Suprapubic skin (tissue), 4 donors: ENCODE measurements at regions not wholly inside any gene's neighbourhood (a gene's known extent, or its start where the extent isn't known, plus 50 kb on each side); places are given as distances from the start of the nearest gene placed in this dataset.
"Not testable (repeated sequence)": the region's sequence is repeated elsewhere in the genome, so short reads cannot be mapped to it uniquely, and the experiment has no call there.

Source experiments
- DNase-seq, 2 donors: peaks; one replicate each; pipeline ENCODE4 v3.0.0-alpha.2; 2019; ENCODE audit warnings: low spot score in 2 of 2
- H3K27ac ChIP-seq: fragments of 200-600 bp; sonication (generic); one replicate; pipeline ENCODE4 v1.5.1; 2019
- H3K27me3 ChIP-seq: fragments of 200-600 bp; sonication (generic); one replicate; pipeline ENCODE4 v1.5.1; 2019
- H3K36me3 ChIP-seq: fragments of 200-600 bp; sonication (generic); one replicate; pipeline ENCODE4 v1.5.1; 2019
- H3K4me1 ChIP-seq: fragments of 200-600 bp; sonication (generic); one replicate; pipeline ENCODE4 v1.5.1; 2019
- H3K4me3 ChIP-seq: fragments of 200-600 bp; sonication (generic); one replicate; pipeline ENCODE4 v1.5.1; 2019; ENCODE audit warnings: mild to moderate bottlenecking
- H3K9me3 ChIP-seq: fragments of 200-600 bp; sonication (generic); one replicate; pipeline ENCODE4 v1.5.1; 2019
- CTCF ChIP-seq, 2 donors: fragments of 200-600 bp in 1 of 2; fragments of 450-650 bp in 1 of 2; sonication (generic) in 1 of 2; IDR thresholded peaks; one replicate each; pipeline ENCODE4 v1.5.1; 2016 to 2019; ENCODE audit warnings: antibody characterized with exemption in 2 of 2, mild to moderate bottlenecking in 1 of 2, moderate library complexity in 1 of 2
- EP300 ChIP-seq: sonication (generic); formaldehyde crosslinking; IDR thresholded peaks from one replicate; pipeline ENCODE4 v1.6.1; 2017; ENCODE audit warnings: antibody characterized with exemption
- POLR2A ChIP-seq, 2 donors: fragments of 450-650 bp; IDR thresholded peaks; one replicate each; pipeline ENCODE4 v1.6.1; 2017; ENCODE audit warnings: antibody characterized with exemption in 2 of 2, mild to moderate bottlenecking in 2 of 2, moderate library complexity in 2 of 2
- POLR2AphosphoS5 ChIP-seq, 3 donors: sonication (generic); formaldehyde crosslinking; IDR thresholded peaks; one replicate each; pipeline ENCODE4 v1.6.1; 2017; ENCODE audit warnings: antibody characterized with exemption in 3 of 3
- WGBS: methylation state at CpG from one replicate; pipeline ENCODE4 v1.1.5; 2018; 5-methylcytosine and 5-hydroxymethylcytosine counted together

GRCh38 chr12:67790660-67791059 lies 142.1 kb downstream of the DYRK2 start:
- no peak overlapping the region for H3K4me3 ChIP-seq
- H3K4me1 ChIP-seq = no peaks in the 10 kb centered on the region
- H3K36me3 ChIP-seq = no peaks in the 10 kb centered on the region
- no peak overlapping the region for H3K27ac ChIP-seq
- H3K9me3 ChIP-seq = no peaks in the 10 kb centered on the region
- WGBS = 82% methylated on average over 2 of the region's 2 CpGs
- DNase-seq = no peak
- TF ChIP-seq CTCF (IDR thresholded peaks at IDR 0.05) = no peak
- no peak for TF ChIP-seq POLR2A (IDR thresholded peaks at IDR 0.05)
- no peak for TF ChIP-seq EP300
- no peak for TF ChIP-seq POLR2AphosphoS5 (IDR thresholded peaks at IDR 0.05)
- H3K27me3 ChIP-seq = no peaks in the 10 kb centered on the region

GRCh38 chr12:67791362-67791761 lies 142.8 kb downstream of the DYRK2 start:
- H3K27ac ChIP-seq, H3K4me1 ChIP-seq, H3K4me3 ChIP-seq, H3K36me3 ChIP-seq, H3K9me3 ChIP-seq, DNase-seq, H3K27me3 ChIP-seq: not testable (repeated sequence)
- WGBS = 96% methylated on average over 3 of the region's 3 CpGs

GRCh38 chr12:67792185-67792584 lies 143.6 kb downstream of the DYRK2 start:
- 93% methylated on average over 12 of the region's 12 CpGs for WGBS
- no peaks in the 10 kb centered on the region for H3K27me3 ChIP-seq
- H3K4me1 ChIP-seq = no peaks in the 10 kb centered on the region
- no peak overlapping the region for H3K27ac ChIP-seq
- no peak for TF ChIP-seq CTCF (IDR thresholded peaks at IDR 0.05)
- no peak for TF ChIP-seq EP300
- TF ChIP-seq POLR2AphosphoS5 (IDR thresholded peaks at IDR 0.05) = no peak
- no peak for TF ChIP-seq POLR2A (IDR thresholded peaks at IDR 0.05)
- no peaks in the 10 kb centered on the region for H3K36me3 ChIP-seq
- no peak overlapping the region for H3K4me3 ChIP-seq
- DNase-seq = no peak
- H3K9me3 ChIP-seq = no peaks in the 10 kb centered on the region

- no peaks in the 10 kb centered on the region for H3K9me3 ChIP-seq
- no peaks in the 10 kb centered on the region for H3K27me3 ChIP-seq
- TF ChIP-seq POLR2A (IDR thresholded peaks at IDR 0.05) (no peak), EP300 (no peak), CTCF (IDR thresholded peaks at IDR 0.05) (no peak), POLR2AphosphoS5 (IDR thresholded peaks at IDR 0.05) (no peak)
- H3K36me3 ChIP-seq = no peaks in the 10 kb centered on the region
- DNase-seq = no peak
- WGBS = 53% methylated on average over 2 of the region's 2 CpGs
- H3K27ac ChIP-seq = no peak overlapping the region
- no peaks in the 10 kb centered on the region for H3K4me1 ChIP-seq
- H3K4me3 ChIP-seq = no peak overlapping the region
Measured at GRCh38 chr12:67794161-67794560, 145.6 kb downstream of the DYRK2 start.

- H3K4me3 ChIP-seq = no peak overlapping the region
- H3K27ac ChIP-seq = no peak overlapping the region
- no peak for TF ChIP-seq EP300
- no peak for TF ChIP-seq POLR2AphosphoS5 (IDR thresholded peaks at IDR 0.05)
- TF ChIP-seq POLR2A (IDR thresholded peaks at IDR 0.05) = no peak
- no peak for TF ChIP-seq CTCF (IDR thresholded peaks at IDR 0.05)
- no peaks in the 10 kb centered on the region for H3K9me3 ChIP-seq
- H3K36me3 ChIP-seq = no peaks in the 10 kb centered on the region
- DNase-seq = no peak
- no peaks in the 10 kb centered on the region for H3K4me1 ChIP-seq
- WGBS = 73% methylated on average over 2 of the region's 2 CpGs
- H3K27me3 ChIP-seq = no peaks in the 10 kb centered on the region
Measured at GRCh38 chr12:67795236-67795635, 146.7 kb downstream of the DYRK2 start.

GRCh38 chr12:67797185-67797741 lies 148.7 kb downstream of the DYRK2 start:
- 41% methylated on average over 8 of the region's 8 CpGs for WGBS
- no peak for DNase-seq
- TF ChIP-seq POLR2A (IDR thresholded peaks at IDR 0.05) (no peak), CTCF (IDR thresholded peaks at IDR 0.05) (no peak), POLR2AphosphoS5 (IDR thresholded peaks at IDR 0.05) (no peak), EP300 (no peak)
- Histone ChIP-seq H3K27ac (no peak overlapping the region), H3K36me3 (no peaks in the 10 kb centered on the region), H3K27me3 (no peaks in the 10 kb centered on the region), H3K4me1 (no peaks in the 10 kb centered on the region), H3K4me3 (no peak overlapping the region), H3K9me3 (no peaks in the 10 kb centered on the region)
